ENCODE measurements at regions not wholly inside any gene's neighbourhood (a gene's known extent, or its start where the extent isn't known, plus 50 kb on each side); places are given as distances from the start of the nearest gene placed in this dataset.

DNA sequence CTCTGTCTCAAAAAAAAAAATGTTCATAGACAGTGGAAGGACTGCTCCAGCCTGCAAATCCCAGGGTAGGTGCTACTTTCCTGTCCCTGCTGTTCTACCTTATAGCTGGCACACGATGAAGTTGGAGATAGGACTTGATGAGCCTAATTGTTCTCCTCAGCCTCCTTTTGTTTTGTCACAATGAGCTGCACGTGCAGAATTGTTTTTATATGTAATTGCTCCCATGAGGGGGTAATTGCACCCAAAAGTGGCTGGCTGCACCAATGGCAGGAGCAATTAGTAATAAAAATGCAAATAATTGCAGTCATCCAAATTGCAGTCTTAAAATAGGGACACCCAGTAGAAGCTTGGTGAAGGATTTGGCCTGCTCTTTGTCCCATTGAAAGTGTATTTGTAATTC, 63.0 kb upstream of the PFN2 start:
- TF ChIP-seq, protein P1, sequence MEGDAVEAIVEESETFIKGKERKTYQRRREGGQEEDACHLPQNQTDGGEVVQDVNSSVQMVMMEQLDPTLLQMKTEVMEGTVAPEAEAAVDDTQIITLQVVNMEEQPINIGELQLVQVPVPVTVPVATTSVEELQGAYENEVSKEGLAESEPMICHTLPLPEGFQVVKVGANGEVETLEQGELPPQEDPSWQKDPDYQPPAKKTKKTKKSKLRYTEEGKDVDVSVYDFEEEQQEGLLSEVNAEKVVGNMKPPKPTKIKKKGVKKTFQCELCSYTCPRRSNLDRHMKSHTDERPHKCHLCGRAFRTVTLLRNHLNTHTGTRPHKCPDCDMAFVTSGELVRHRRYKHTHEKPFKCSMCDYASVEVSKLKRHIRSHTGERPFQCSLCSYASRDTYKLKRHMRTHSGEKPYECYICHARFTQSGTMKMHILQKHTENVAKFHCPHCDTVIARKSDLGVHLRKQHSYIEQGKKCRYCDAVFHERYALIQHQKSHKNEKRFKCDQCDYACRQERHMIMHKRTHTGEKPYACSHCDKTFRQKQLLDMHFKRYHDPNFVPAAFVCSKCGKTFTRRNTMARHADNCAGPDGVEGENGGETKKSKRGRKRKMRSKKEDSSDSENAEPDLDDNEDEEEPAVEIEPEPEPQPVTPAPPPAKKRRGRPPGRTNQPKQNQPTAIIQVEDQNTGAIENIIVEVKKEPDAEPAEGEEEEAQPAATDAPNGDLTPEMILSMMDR (IDR thresholded peaks at IDR 0.05): no peak
- no peak for TF ChIP-seq POLR2A (IDR thresholded peaks at IDR 0.05)
- TF ChIP-seq POLR2AphosphoS5 (IDR thresholded peaks at IDR 0.05): no peak
